ENCODE measurements at regions not wholly inside any gene's neighbourhood (a gene's known extent, or its start where the extent isn't known, plus 50 kb on each side); places are given as distances from the start of the nearest gene placed in this dataset.

- Mint-ChIP-seq H3K4me3 (no peak overlapping the region), H3K27me3 (peaks cover 38% of the 10 kb centered on the region), H3K9me3 (ENCODE audit: insufficient read depth) (peaks cover 5% of the 10 kb centered on the region), H3K4me1 (no peaks in the 10 kb centered on the region), H3K27ac (no peak overlapping the region)
- CTCF ChIA-PET = no interaction called here
- Histone ChIP-seq H3K79me2 (ENCODE audit: control insufficient read depth, insufficient read depth, low read length) (no peaks in the 10 kb centered on the region), H3K27me3 (replicated peaks in 1 of 4; ENCODE audit: control extremely low read depth in 1 of 4, control insufficient read depth in 3 of 4, insufficient read depth in 4 of 4, low read length in 3 of 4) (peaks cover 0 to 3% (median 0%) of the 10 kb centered on the region in 4 experiments), H3K27ac (ENCODE audit: low read length in 2 of 2) (no peak overlapping the region), H4K20me1 (ENCODE audit: control insufficient read depth, insufficient read depth, low read length, poor library complexity, severe bottlenecking) (no peaks in the 10 kb centered on the region), H3K36me3 (replicated peaks in 1 of 2; ENCODE audit: control extremely low read depth in 1 of 2, control insufficient read depth in 1 of 2, extremely low read depth in 1 of 2, insufficient read depth in 2 of 2, low read length in 1 of 2) (no peaks in the 10 kb centered on the region), H3K4me2 (replicated peaks; ENCODE audit: low read depth, low read length, poor library complexity, severe bottlenecking) (no peak overlapping the region), H3K4me1 (ENCODE audit: control insufficient read depth in 2 of 2, insufficient read depth in 2 of 2, low read length in 2 of 2) (no peaks in the 10 kb centered on the region), H2AFZ (ENCODE audit: insufficient read depth, low read depth, low read length, poor library complexity, severe bottlenecking) (no peak overlapping the region), H3K9ac (ENCODE audit: low read length) (no peak overlapping the region), H3K4me3 (ENCODE audit: control extremely low read depth in 1 of 5, extremely low read depth in 1 of 5, insufficient read depth in 1 of 5, low read depth in 2 of 5, low read length in 4 of 5) (no peak overlapping the region), H3K9me3 (ENCODE audit: control extremely low read depth in 1 of 3, control insufficient read depth in 2 of 3, insufficient read depth in 1 of 3, low read length in 2 of 3) (no peaks in the 10 kb centered on the region)
- DNase-seq (no peak), ATAC-seq (ENCODE audit: low read depth) (no peak)
- intact Hi-C loops (cut with micrococcal nuclease) = no loop called here
- POLR2A ChIA-PET = no interaction called here
- TF ChIP-seq EZH2 (IDR thresholded peaks at IDR 0.05; ENCODE audit: borderline replicate concordance, insufficient read depth, low read depth, low read length, poor library complexity, severe bottlenecking) = no peak
- TF ChIP-seq CTCF (IDR thresholded peaks at IDR 0.05) = no peak
- 75% methylated on average over 3 of the region's 3 CpGs for WGBS (ENCODE audit: insufficient coverage)
These were observed 171.8 kb downstream of the CYRIA start for GRCh38 chr2:16493788-16494187.

- H3K79me2 ChIP-seq (ENCODE audit: control insufficient read depth, insufficient read depth, low read length) = no peaks in the 10 kb centered on the region
- Mint-ChIP-seq H3K27me3 (peaks cover 44% of the 10 kb centered on the region), H3K4me3 (no peak overlapping the region), H3K4me1 (no peaks in the 10 kb centered on the region), H3K9me3 (ENCODE audit: insufficient read depth) (peaks cover 2% of the 10 kb centered on the region), H3K27ac (no peak overlapping the region)
- H3K4me1 ChIP-seq (ENCODE audit: control insufficient read depth in 2 of 2, insufficient read depth in 2 of 2, low read length in 2 of 2) = no peaks in the 10 kb centered on the region
- intact Hi-C loops (cut with micrococcal nuclease) = no loop called here
- no peak overlapping the region for H3K4me2 ChIP-seq (replicated peaks; ENCODE audit: low read depth, low read length, poor library complexity, severe bottlenecking)
- H3K27ac ChIP-seq (ENCODE audit: low read length in 2 of 2) = no peak overlapping the region
- DNase-seq (no peak), ATAC-seq (ENCODE audit: low read depth) (no peak)
- H4K20me1 ChIP-seq (ENCODE audit: control insufficient read depth, insufficient read depth, low read length, poor library complexity, severe bottlenecking) = no peaks in the 10 kb centered on the region
- ChIA-PET CTCF (interaction anchor here (1.2 kb wide), 1 partner anchor 17 kb away, joined by 3 read pairs; no protein-coding TSS in a partner anchor), POLR2A (no interaction called here)
- H3K27me3 ChIP-seq (replicated peaks in 1 of 4; ENCODE audit: control extremely low read depth in 1 of 4, control insufficient read depth in 3 of 4, insufficient read depth in 4 of 4, low read length in 3 of 4) = peaks cover 0 to 6% (median 0%) of the 10 kb centered on the region in 4 experiments
- no peak overlapping the region for H3K4me3 ChIP-seq (ENCODE audit: control extremely low read depth in 1 of 5, extremely low read depth in 1 of 5, insufficient read depth in 1 of 5, low read depth in 2 of 5, low read length in 4 of 5)
- WGBS (ENCODE audit: insufficient coverage) = no CpG with 5 or more reads among the region's 4 CpGs
- no peak overlapping the region for H2AFZ ChIP-seq (ENCODE audit: insufficient read depth, low read depth, low read length, poor library complexity, severe bottlenecking)
- H3K9me3 ChIP-seq (ENCODE audit: control extremely low read depth in 1 of 3, control insufficient read depth in 2 of 3, insufficient read depth in 1 of 3, low read length in 2 of 3) = no peaks in the 10 kb centered on the region
- H3K9ac ChIP-seq (ENCODE audit: low read length) = no peak overlapping the region
- TF ChIP-seq CTCF (IDR thresholded peaks at IDR 0.05) = no peak
- TF ChIP-seq EZH2 (IDR thresholded peaks at IDR 0.05; ENCODE audit: borderline replicate concordance, insufficient read depth, low read depth, low read length, poor library complexity, severe bottlenecking) = no peak
- no peaks in the 10 kb centered on the region for H3K36me3 ChIP-seq (replicated peaks in 1 of 2; ENCODE audit: control extremely low read depth in 1 of 2, control insufficient read depth in 1 of 2, extremely low read depth in 1 of 2, insufficient read depth in 2 of 2, low read length in 1 of 2)
These were observed 177.9 kb downstream of the CYRIA start for GRCh38 chr2:16487686-16488085.

Data from B cell (primary cell).